AG10803 (cell line): ENCODE measurements at regions not wholly inside any gene's neighbourhood (a gene's known extent, or its start where the extent isn't known, plus 50 kb on each side); places are given as distances from the start of the nearest gene placed in this dataset.
"Not testable (repeated sequence)": the region's sequence is repeated elsewhere in the genome, so short reads cannot be mapped to it uniquely, and the experiment has no call there.

Experiments
- DNase-seq: peaks from one replicate; pipeline ENCODE4 v3.0.0; 2010; ENCODE audit warnings: low read depth
- H3K4me3 ChIP-seq: 2 replicates; pipeline ENCODE4 v1.5.1; 2011; ENCODE audit warnings: mild to moderate bottlenecking, low read length, control low read depth
- TF ChIP-seq, protein P1 (sequence below): conservative IDR thresholded peaks from 2 replicates; pipeline ENCODE4 v1.5.1; 2011; ENCODE audit warnings: mild to moderate bottlenecking, low read length, control low read depth, inconsistent platforms

DNA sequence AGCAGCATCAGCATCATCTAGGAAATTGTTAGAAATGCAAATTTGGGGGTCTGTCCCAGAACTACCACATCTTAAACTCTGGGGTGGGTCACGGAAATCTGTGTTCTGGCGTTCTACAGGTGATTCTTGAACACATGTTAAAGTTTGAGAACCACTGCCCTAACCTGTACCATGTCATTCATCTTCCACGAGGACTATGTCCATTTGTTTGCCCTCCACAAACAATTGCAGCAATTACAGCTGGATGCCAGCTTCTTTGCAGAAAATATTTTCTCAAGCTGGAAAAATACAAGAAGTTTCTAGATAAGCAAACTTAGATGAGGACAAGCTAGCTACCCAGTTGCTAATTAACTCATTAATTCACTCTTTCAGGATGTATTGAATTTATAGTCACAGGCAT, 54.1 kb downstream of the MAFB start:
- DNase-seq = no peak
- TF ChIP-seq, protein P1, sequence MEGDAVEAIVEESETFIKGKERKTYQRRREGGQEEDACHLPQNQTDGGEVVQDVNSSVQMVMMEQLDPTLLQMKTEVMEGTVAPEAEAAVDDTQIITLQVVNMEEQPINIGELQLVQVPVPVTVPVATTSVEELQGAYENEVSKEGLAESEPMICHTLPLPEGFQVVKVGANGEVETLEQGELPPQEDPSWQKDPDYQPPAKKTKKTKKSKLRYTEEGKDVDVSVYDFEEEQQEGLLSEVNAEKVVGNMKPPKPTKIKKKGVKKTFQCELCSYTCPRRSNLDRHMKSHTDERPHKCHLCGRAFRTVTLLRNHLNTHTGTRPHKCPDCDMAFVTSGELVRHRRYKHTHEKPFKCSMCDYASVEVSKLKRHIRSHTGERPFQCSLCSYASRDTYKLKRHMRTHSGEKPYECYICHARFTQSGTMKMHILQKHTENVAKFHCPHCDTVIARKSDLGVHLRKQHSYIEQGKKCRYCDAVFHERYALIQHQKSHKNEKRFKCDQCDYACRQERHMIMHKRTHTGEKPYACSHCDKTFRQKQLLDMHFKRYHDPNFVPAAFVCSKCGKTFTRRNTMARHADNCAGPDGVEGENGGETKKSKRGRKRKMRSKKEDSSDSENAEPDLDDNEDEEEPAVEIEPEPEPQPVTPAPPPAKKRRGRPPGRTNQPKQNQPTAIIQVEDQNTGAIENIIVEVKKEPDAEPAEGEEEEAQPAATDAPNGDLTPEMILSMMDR = no peak
- no peak overlapping the region for H3K4me3 ChIP-seq

DNA sequence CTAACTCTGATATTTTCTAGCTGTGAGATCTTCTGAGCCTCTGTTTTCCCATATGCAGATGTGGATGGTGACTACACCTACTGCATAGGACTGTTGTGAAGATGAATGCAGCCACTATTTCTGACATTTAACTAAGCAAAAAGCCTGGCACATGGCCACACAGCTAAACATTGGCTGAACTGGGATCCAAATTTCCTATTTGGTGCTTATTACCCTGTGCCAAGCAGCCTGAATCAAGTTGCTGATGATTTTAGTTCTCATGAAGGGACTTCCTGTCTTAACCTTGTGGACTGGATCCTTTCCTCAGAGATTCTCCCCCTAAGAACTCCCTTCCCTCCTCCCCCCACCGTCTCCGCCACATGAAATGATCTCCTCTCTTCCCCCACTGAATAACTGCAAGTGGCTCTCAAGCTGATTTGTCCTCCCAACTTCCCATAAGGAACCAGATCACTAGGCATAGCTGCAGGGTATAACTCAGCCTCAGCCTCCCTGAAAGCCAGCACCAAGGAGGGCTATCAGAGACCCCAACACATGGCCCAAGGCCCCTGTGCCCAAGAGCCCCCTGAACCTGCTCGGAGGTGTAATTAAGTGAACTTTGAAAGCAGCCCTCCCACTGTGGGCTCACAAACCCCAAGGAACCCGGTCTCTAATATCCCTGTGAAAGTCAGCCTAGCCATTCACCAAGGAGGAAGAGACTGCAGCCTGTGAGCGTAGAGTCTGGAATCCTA, 55.7 kb downstream of the MAFB start:
- H3K4me3 ChIP-seq = no peak overlapping the region
- TF ChIP-seq, protein P1 = no peak
- no peak for DNase-seq

DNA sequence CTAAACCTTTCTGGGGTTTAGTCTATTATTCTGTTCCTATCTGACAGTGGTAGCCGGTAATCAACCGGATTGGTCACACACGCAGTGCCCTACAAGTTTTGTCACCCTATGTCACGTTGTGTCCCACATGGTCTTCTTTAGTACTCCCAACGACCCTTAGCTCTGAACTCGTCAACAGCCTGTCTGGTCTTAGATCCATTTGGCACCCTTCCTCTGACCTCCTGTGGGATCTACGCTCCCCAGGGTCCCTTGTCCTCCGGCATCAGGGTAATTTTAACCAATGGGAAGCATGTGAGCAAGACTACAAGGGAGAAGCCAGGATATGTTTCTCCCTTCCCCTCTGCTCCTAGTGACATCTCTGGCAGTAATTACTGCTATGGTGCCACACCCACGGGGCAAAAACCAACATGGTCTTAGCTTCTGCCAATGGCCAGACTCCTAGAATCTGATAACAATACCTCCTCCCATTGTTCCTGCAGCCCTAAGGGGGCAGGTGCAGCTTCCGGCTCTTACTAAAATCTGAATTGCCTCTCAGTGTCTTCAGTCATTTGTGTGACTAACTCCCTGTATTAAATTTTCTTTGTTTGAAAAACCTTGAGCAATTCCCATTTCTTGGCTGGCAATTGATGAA, 56.6 kb downstream of the MAFB start:
- TF ChIP-seq, protein P1 = no peak
- no peak for DNase-seq
- H3K4me3 ChIP-seq = no peak overlapping the region

DNA sequence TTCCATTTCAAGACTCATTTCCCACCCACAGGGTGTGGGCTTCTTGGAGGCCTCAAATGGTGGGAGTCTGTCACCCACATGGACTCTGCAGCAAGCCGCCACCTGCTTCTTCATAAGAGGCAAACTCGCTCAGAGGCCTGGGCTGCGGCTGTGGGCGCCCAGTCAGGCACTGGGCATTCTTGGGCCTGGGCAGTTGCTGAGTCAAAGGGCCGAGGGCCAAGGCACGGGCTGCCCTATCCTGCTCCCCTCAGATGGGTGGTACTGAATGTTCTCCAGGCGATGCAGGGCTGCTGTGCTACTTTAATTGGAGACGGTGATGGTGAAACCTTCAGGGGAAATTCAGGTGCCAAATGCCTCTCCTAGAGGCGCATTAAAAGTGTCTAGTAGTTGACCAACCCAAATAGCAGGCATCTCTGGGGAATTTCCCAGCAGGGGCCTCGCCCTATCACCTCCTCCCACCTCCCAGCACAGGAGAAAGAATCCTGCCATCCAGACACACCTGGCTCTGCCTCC, 57.9 kb downstream of the MAFB start:
- DNase-seq = no peak
- TF ChIP-seq, protein P1 = no peak
- H3K4me3 ChIP-seq = no peak overlapping the region

DNA sequence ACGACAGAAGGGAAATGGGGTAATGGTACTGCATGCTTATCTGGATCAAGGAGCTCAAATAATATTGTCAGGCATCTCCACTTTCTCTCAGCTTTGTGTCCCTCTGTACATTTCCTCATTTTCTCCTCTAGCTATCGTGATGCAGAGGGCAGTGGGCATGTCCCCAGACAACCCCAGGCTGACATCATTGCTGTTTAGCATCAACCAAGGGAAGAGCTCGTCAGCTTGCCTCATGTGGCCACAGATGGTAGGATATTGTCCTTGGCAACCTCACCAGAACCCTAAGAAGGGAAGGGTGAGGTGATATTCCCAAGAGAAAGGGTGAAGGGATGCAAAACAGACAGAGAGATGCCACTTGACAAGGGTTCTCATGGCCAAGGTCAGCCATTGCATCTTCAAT, 58.3 kb downstream of the MAFB start:
- H3K4me3 ChIP-seq = no peak overlapping the region
- no peak for DNase-seq
- TF ChIP-seq, protein P1 = no peak

DNA sequence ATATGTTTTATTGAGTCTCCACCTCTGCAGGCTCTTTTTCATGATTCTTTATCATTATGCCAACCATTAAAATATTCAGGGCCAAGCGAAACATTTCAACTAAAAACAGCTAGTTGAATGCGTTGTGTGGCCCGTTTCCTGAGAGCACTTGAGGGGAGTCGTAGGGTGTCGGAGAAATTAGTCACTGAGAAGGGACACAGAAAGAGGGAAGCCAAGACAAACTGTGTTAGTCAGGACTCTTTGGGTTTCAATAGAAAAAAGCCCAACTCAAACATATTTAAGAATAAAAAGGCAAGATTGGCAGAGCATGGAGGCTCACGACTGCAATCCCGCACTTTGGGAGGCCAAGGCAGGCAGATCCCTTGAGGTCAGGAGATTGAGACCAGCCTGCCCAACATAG, 58.9 kb downstream of the MAFB start:
- no peak overlapping the region for H3K4me3 ChIP-seq
- no peak for DNase-seq
- TF ChIP-seq, protein P1 = no peak

DNA sequence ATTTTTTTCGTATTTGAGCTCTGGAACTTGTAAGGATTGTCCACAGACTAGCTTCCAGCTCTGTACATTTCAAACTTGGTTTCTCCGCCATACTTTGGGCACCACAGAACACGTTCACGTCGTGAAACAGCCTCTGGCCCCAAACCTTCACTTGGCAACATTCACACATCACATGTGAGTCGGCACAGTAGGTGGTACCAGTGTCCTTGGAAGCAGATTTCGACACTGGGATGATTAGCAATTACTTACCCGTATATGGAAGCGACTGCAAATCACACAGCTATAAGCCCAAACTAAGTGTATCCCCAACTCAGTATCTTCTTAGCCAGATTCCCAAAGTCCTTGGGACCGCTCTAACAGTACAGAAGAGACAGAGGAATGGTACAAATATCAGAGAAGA, 60.2 kb downstream of the MAFB start:
- DNase-seq = no peak
- TF ChIP-seq, protein P1 = no peak
- no peak overlapping the region for H3K4me3 ChIP-seq

DNA sequence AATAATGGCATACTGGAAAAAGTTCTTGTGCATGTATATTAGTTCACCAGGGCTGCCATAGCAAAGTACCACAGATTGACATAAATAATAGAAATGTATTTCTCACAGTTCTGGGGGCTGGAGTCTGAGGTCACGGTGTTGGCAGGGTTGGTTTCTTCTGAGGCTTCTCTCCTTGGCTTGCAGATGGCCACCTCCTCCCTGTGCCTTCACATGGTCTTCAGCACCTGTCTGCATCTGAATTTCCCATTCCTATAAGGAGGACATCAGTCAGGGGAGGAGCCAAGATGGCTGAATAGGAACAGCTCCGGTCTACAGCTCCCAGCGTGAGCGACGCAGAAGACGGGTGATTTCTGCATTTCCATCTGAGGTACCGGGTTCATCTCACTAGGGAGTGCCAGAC, 70.0 kb downstream of the MAFB start:
- H3K4me3 ChIP-seq = not testable (repeated sequence)

More for the DNA sequence above, 70.0 kb downstream of the MAFB start:
- not testable (repeated sequence) for DNase-seq
